Ishikawa (cell line): ENCODE measurements at regions not wholly inside any gene's neighbourhood (a gene's known extent, or its start where the extent isn't known, plus 50 kb on each side); places are given as distances from the start of the nearest gene placed in this dataset.

Experiments
- CEBPB ChIP-seq: IDR thresholded peaks from 2 replicates; pipeline ENCODE4 v1.6.1; 2012
- CREB1 ChIP-seq: IDR thresholded peaks from 2 replicates; pipeline ENCODE4 v1.6.1; 2012; ENCODE audit warnings: low read depth
- EGR1 ChIP-seq: IDR thresholded peaks from 2 replicates; pipeline ENCODE4 v1.6.1; 2012
- EP300 ChIP-seq: IDR thresholded peaks from 2 replicates; pipeline ENCODE4 v1.6.1; 2012; ENCODE audit warnings: borderline replicate concordance
- FOXM1 ChIP-seq: IDR thresholded peaks from 2 replicates; pipeline ENCODE4 v1.6.1; 2012; ENCODE audit warnings: low read depth, borderline replicate concordance
- NFIC ChIP-seq: IDR thresholded peaks from 2 replicates; pipeline ENCODE4 v1.6.1; 2012
- RAD21 ChIP-seq: IDR thresholded peaks from 2 replicates; pipeline ENCODE4 v1.6.1; 2012; ENCODE audit warnings: low read depth
- TAF1 ChIP-seq: IDR thresholded peaks from 2 replicates; pipeline ENCODE4 v1.6.1; 2012; ENCODE audit warnings: low read depth, mild to moderate bottlenecking
- TCF12 ChIP-seq: IDR thresholded peaks from 2 replicates; pipeline ENCODE4 v1.6.1; 2012; ENCODE audit warnings: low read depth
- TEAD4 ChIP-seq: IDR thresholded peaks from 2 replicates; pipeline ENCODE4 v1.6.1; 2012
- YY1 ChIP-seq: IDR thresholded peaks from 2 replicates; pipeline ENCODE4 v1.6.1; 2012; ENCODE audit warnings: low read depth
- ZBTB7A ChIP-seq: IDR thresholded peaks from 2 replicates; pipeline ENCODE4 v1.6.1; 2012; ENCODE audit warnings: low read depth
- TF ChIP-seq, protein P1 (sequence below): IDR thresholded peaks from 2 replicates; pipeline ENCODE4 v1.6.1; 2012
- TF ChIP-seq, protein P2 (sequence below): IDR thresholded peaks from 2 replicates; pipeline ENCODE4 v1.6.1; 2012; ENCODE audit warnings: low read depth, mild to moderate bottlenecking
- TF ChIP-seq, protein P3 (sequence below): IDR thresholded peaks from 2 replicates; pipeline ENCODE4 v1.6.1; 2012

DNA sequence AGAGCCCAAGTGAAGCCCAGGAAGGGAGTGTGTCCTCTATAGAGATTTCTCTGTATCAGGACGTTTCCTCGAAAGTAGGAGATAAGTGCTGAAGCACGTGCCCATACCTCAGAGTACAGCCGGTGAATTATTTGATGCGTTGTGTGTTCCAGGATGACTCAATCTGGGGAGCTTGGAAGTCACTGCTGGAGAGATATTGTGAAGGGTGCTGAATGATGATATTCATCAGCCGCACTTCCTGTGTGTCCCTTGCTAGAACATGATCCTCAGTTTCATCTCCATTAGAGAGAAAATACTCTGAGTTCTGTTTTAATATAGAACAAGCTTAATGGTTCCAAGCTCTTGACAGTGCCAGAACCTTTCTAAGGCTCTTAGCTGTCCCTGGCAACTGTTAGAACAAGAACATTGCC is 402.3 kb upstream of the ADAMTSL1 start:
- TF ChIP-seq NFIC = no peak
- TF ChIP-seq EGR1 = no peak
- TF ChIP-seq TAF1 = no peak
- TF ChIP-seq, protein P1, sequence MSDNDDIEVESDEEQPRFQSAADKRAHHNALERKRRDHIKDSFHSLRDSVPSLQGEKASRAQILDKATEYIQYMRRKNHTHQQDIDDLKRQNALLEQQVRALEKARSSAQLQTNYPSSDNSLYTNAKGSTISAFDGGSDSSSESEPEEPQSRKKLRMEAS = no peak
- TF ChIP-seq EP300 = no peak
- TF ChIP-seq FOXM1 = no peak

DNA sequence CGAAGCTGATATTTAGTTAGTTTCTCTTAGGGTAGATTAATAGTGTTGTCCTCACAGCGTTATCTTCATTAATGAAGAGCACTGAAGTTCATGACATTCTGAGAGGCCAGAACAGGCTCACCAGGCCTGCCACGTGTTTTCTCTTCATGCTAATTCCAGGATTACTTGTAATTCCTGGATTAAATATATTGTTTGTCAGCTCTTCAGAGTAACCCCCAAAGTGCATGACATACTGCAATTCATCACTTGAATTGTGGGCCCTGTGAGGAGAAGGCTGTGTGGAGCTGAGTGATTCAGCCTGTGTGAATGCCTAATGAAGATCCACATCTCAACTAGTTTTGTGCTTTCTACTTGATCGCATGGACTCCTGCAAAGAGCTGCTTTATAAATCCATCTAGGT is 401.0 kb upstream of the ADAMTSL1 start:
- TF ChIP-seq, protein P2, sequence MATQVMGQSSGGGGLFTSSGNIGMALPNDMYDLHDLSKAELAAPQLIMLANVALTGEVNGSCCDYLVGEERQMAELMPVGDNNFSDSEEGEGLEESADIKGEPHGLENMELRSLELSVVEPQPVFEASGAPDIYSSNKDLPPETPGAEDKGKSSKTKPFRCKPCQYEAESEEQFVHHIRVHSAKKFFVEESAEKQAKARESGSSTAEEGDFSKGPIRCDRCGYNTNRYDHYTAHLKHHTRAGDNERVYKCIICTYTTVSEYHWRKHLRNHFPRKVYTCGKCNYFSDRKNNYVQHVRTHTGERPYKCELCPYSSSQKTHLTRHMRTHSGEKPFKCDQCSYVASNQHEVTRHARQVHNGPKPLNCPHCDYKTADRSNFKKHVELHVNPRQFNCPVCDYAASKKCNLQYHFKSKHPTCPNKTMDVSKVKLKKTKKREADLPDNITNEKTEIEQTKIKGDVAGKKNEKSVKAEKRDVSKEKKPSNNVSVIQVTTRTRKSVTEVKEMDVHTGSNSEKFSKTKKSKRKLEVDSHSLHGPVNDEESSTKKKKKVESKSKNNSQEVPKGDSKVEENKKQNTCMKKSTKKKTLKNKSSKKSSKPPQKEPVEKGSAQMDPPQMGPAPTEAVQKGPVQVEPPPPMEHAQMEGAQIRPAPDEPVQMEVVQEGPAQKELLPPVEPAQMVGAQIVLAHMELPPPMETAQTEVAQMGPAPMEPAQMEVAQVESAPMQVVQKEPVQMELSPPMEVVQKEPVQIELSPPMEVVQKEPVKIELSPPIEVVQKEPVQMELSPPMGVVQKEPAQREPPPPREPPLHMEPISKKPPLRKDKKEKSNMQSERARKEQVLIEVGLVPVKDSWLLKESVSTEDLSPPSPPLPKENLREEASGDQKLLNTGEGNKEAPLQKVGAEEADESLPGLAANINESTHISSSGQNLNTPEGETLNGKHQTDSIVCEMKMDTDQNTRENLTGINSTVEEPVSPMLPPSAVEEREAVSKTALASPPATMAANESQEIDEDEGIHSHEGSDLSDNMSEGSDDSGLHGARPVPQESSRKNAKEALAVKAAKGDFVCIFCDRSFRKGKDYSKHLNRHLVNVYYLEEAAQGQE = no peak
- TF ChIP-seq ZBTB7A (no peak), EP300 (no peak), TAF1 (no peak), CEBPB (no peak), RAD21 (no peak), FOXM1 (no peak), CREB1 (no peak), EGR1 (no peak), NFIC (no peak), TCF12 (no peak), YY1 (no peak), TEAD4 (no peak)
- TF ChIP-seq, protein P3, sequence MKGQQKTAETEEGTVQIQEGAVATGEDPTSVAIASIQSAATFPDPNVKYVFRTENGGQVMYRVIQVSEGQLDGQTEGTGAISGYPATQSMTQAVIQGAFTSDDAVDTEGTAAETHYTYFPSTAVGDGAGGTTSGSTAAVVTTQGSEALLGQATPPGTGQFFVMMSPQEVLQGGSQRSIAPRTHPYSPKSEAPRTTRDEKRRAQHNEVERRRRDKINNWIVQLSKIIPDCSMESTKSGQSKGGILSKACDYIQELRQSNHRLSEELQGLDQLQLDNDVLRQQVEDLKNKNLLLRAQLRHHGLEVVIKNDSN = no peak
- TF ChIP-seq, protein P1 = no peak

DNA sequence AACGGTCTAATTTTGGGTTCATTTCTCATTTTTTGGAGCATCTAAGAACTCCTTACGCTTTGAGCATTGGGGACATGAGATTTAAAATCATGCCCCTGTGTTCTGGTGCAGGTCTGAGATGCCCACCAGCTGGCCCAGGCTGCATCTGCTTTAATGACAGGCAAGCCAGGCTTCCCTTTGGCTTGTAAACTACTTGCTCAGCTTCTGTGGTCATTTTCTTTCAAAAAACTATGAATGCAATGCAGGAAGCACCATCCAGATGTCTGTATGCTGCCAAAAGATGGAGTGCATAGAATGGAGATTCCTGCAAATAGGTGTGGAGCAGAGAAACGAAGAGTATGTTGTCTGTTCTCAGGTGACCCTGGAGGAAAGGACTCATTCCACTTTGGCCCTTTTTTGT is 399.9 kb upstream of the ADAMTSL1 start:
- TF ChIP-seq TEAD4 (no peak), FOXM1 (no peak), ZBTB7A (no peak), EP300 (no peak), YY1 (no peak), EGR1 (no peak), TCF12 (no peak), CEBPB (no peak), CREB1 (no peak)
- TF ChIP-seq, protein P3 = no peak

DNA sequence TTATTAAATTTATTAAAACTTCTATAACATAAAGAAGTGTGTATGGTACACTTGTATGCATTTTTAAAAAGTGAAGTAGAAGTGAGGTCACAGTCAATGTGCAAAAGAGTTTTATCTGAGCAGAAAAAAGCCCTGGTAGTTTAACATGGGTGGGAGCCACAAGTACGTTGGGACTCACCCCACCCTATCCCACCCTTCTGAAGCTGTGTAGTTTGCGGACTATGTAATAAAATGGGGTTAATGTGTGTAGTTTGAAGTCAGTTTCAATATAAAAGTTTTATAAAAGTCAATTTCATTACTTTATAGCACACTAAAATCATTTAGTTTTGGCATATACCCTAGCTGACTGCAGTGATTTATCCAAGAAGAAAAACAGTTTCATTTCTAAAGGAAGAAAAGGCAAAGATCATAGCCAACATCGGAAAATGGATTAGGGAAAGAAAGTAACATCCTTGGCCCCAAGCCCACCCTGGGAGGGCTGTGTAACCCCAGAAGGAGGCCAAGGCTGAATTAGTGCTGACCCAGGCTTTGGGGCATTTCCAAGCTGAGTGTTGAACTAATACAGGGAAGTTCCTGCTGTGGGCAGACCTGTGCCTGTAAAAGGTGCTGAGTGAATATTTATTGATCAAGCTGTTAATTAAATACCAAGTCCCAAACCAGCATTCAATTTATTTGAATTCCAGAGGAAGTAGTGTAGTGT is 398.6 kb upstream of the ADAMTSL1 start:
- TF ChIP-seq RAD21 = no peak
- no peak for TF ChIP-seq EP300
- TF ChIP-seq, protein P1 = no peak
- TF ChIP-seq TEAD4 = no peak
- TF ChIP-seq, protein P2 = no peak
- TF ChIP-seq TAF1 = no peak
- no peak for TF ChIP-seq EGR1
- no peak for TF ChIP-seq YY1
- no peak for TF ChIP-seq TCF12
- no peak for TF ChIP-seq CREB1
- TF ChIP-seq FOXM1 = no peak
- TF ChIP-seq NFIC = no peak
- TF ChIP-seq ZBTB7A = no peak
- TF ChIP-seq CEBPB = no peak
- TF ChIP-seq, protein P3 = no peak
